Nephron (organoid): ENCODE measurements at regions not wholly inside any gene's neighbourhood (a gene's known extent, or its start where the extent isn't known, plus 50 kb on each side); places are given as distances from the start of the nearest gene placed in this dataset.

Experiments
- H3K27ac Mint-ChIP-seq, 3 experiments: 2 replicates each; pipeline ENCODE4 v1.8.0; 2020; ENCODE audit warnings: mixed read lengths in 3 of 3, mild to moderate bottlenecking in 2 of 3, moderate library complexity in 1 of 3
- H3K27me3 Mint-ChIP-seq: 2 replicates; pipeline ENCODE4 v1.8.0; 2021; ENCODE audit warnings: low read depth, mild to moderate bottlenecking, moderate library complexity, mixed read lengths
- H3K36me3 Mint-ChIP-seq: 2 replicates; pipeline ENCODE4 v1.8.0; 2020; ENCODE audit warnings: low read depth, mixed read lengths
- H3K4me1 Mint-ChIP-seq: 2 replicates; pipeline ENCODE4 v1.8.0; 2020; ENCODE audit warnings: mixed read lengths
- H3K4me3 Mint-ChIP-seq, 3 experiments: 2 replicates each; pipeline ENCODE4 v1.8.0; 2020; ENCODE audit warnings: mild to moderate bottlenecking in 3 of 3, mixed read lengths in 3 of 3, moderate library complexity in 2 of 3
- H3K9me3 Mint-ChIP-seq: 2 replicates; pipeline ENCODE4 v1.8.0; 2020; ENCODE audit warnings: mixed read lengths
- CTCF ChIP-seq, 3 experiments: fragments of 200-600 bp; sonication (generic); IDR thresholded peaks; one replicate each; pipeline ENCODE4 v1.5.0; 2021; ENCODE audit warnings: antibody characterized with exemption in 3 of 3; ENCODE audit not compliant: unreplicated experiment in 3 of 3

DNA sequence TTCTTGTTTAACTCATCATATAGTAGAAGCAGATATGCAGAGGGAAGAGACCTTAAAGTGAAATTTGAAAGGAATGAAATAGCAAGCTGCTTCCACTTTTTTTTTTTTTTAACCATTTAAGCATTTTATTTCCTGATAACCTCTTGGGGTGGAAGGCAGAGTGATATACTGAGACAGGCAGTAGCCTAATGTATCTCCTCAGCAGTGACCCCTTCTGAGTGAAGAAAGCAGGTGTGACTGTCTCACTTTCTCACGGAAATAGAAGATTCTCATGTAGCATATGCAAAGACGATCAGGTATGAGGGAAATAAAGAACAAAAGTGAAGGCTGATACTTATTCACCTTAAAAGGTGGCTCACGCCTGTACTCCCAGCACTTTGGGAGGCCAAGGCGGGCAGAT lies 187.1 kb upstream of the STXBP5 start:
- Mint-ChIP-seq H3K4me3 (no peak overlapping the region), H3K27me3 (no peaks in the 10 kb centered on the region), H3K4me1 (no peaks in the 10 kb centered on the region), H3K9me3 (no peaks in the 10 kb centered on the region), H3K27ac (no peak overlapping the region), H3K36me3 (no peaks in the 10 kb centered on the region)
- no peak for TF ChIP-seq CTCF (IDR thresholded peaks at IDR 0.05; ENCODE audit: unreplicated experiment in 3 of 3)

- Mint-ChIP-seq H3K4me3 (no peak overlapping the region), H3K9me3 (no peaks in the 10 kb centered on the region), H3K4me1 (no peaks in the 10 kb centered on the region), H3K36me3 (no peaks in the 10 kb centered on the region), H3K27me3 (no peaks in the 10 kb centered on the region), H3K27ac (no peak overlapping the region)
- no peak for TF ChIP-seq CTCF (IDR thresholded peaks at IDR 0.05; ENCODE audit: unreplicated experiment in 3 of 3)
Observed at GRCh38 chr6:147019001-147019400, 185.2 kb upstream of the STXBP5 start.

- Mint-ChIP-seq H3K27me3 (no peaks in the 10 kb centered on the region), H3K4me3 (no peak overlapping the region), H3K9me3 (no peaks in the 10 kb centered on the region), H3K27ac (no peak overlapping the region), H3K36me3 (no peaks in the 10 kb centered on the region), H3K4me1 (no peaks in the 10 kb centered on the region)
- TF ChIP-seq CTCF (IDR thresholded peaks at IDR 0.05; ENCODE audit: unreplicated experiment in 3 of 3): no peak
Observed at GRCh38 chr6:147022041-147022440, 182.2 kb upstream of the STXBP5 start.

GRCh38 chr6:147023148-147023547 lies 181.1 kb upstream of the STXBP5 start:
- no peaks in the 10 kb centered on the region for H3K27me3 Mint-ChIP-seq
- no peak for TF ChIP-seq CTCF (IDR thresholded peaks at IDR 0.05; ENCODE audit: unreplicated experiment in 3 of 3)
- no peak overlapping the region for H3K4me3 Mint-ChIP-seq
- H3K27ac Mint-ChIP-seq: no peak overlapping the region
- no peaks in the 10 kb centered on the region for H3K4me1 Mint-ChIP-seq
- H3K36me3 Mint-ChIP-seq: no peaks in the 10 kb centered on the region
- no peaks in the 10 kb centered on the region for H3K9me3 Mint-ChIP-seq

- Mint-ChIP-seq H3K9me3 (no peaks in the 10 kb centered on the region), H3K27me3 (no peaks in the 10 kb centered on the region), H3K27ac (no peak overlapping the region), H3K36me3 (no peaks in the 10 kb centered on the region), H3K4me3 (no peak overlapping the region), H3K4me1 (no peaks in the 10 kb centered on the region)
- TF ChIP-seq CTCF (IDR thresholded peaks at IDR 0.05; ENCODE audit: unreplicated experiment in 3 of 3): no peak
Observed at GRCh38 chr6:147023581-147023980, 180.6 kb upstream of the STXBP5 start.

GRCh38 chr6:147029923-147030322 lies 174.3 kb upstream of the STXBP5 start:
- H3K36me3 Mint-ChIP-seq: no peaks in the 10 kb centered on the region
- no peak overlapping the region for H3K27ac Mint-ChIP-seq
- H3K4me1 Mint-ChIP-seq: peaks cover 2% of the 10 kb centered on the region
- no peak for TF ChIP-seq CTCF (IDR thresholded peaks at IDR 0.05; ENCODE audit: unreplicated experiment in 3 of 3)
- no peaks in the 10 kb centered on the region for H3K9me3 Mint-ChIP-seq
- H3K4me3 Mint-ChIP-seq: no peak overlapping the region
- H3K27me3 Mint-ChIP-seq: no peaks in the 10 kb centered on the region
